ENCODE measurements at regions not wholly inside any gene's neighbourhood (a gene's known extent, or its start where the extent isn't known, plus 50 kb on each side); places are given as distances from the start of the nearest gene placed in this dataset.
"Not testable (repeated sequence)": the region's sequence is repeated elsewhere in the genome, so short reads cannot be mapped to it uniquely, and the experiment has no call there.

DNA sequence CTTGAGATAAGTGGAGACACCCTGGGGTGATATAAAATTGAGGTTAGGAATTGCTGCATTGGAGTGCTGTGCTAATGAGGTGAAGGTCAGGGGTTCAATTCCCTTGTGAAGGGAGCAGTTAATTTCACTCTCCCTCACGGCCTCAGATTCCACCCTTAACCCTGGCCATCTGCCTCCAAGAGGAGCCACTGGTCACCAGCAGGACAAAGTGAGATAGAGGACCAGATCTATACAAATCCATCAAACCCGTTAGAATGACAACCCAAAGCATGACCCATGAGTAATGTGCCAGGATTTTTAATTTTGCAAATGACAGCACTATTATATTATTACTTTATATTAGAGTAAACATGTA is 186.4 kb upstream of the IRF2BP2 start:
- H3K9ac ChIP-seq (ENCODE audit: low read depth in 1 of 2, low read length in 2 of 2); H3K27me3 ChIP-seq (ENCODE audit: control insufficient read depth in 1 of 2, insufficient read depth in 2 of 2, low read length in 2 of 2); H3K36me3 ChIP-seq (ENCODE audit: control insufficient read depth in 1 of 2, insufficient read depth in 2 of 2, low read length in 2 of 2); H3K4me3 ChIP-seq (ENCODE audit: low read depth in 1 of 2, low read length in 2 of 2); H3K27ac ChIP-seq (ENCODE audit: low read depth, low read length); H3K4me1 ChIP-seq (ENCODE audit: control insufficient read depth in 1 of 2, insufficient read depth in 2 of 2, low read length in 2 of 2); H3K9me3 ChIP-seq (ENCODE audit: control insufficient read depth in 1 of 2, low read length in 2 of 2): not testable (repeated sequence)

DNA sequence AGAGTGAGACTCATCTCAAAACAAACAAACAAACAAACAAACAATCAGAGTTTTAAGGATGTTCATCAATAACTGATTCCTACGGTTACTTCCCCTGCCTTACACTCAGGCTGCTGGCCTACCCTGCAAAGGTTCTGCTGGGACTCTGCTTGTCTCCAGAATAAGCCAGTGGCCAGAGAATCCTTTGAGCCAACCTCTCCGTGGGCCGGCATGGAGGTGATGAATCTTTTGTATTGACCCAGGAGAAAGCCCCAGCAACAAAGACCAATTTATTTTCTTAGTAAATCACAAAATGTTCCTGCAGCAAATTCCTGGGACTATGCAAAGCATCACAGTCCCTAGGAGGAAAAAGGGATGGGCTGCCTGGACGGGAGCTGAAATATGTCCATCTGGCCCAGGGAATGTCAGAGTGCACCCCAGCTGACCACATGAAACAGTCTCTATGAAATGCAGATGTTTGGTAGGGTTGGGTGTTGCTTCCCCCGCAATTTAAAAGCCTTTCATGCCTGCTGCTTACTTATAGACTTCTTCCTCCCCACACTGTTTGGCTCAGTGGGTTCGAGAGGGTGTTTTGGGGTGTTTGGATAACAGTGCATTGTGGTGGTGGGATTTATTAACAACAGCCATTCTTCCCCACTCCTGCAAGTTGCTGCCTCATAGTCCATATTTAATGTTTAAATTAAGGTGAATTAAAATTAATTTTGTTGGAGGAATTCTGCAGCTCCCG is 185.9 kb upstream of the IRF2BP2 start:
- not testable (repeated sequence) for H3K27ac ChIP-seq (ENCODE audit: low read depth, low read length); H3K36me3 ChIP-seq (ENCODE audit: control insufficient read depth in 1 of 2, insufficient read depth in 2 of 2, low read length in 2 of 2); H3K9me3 ChIP-seq (ENCODE audit: control insufficient read depth in 1 of 2, low read length in 2 of 2); H3K4me1 ChIP-seq (ENCODE audit: control insufficient read depth in 1 of 2, insufficient read depth in 2 of 2, low read length in 2 of 2); H3K27me3 ChIP-seq (ENCODE audit: control insufficient read depth in 1 of 2, insufficient read depth in 2 of 2, low read length in 2 of 2); H3K9ac ChIP-seq (ENCODE audit: low read depth in 1 of 2, low read length in 2 of 2); H3K4me3 ChIP-seq (ENCODE audit: low read depth in 1 of 2, low read length in 2 of 2)

DNA sequence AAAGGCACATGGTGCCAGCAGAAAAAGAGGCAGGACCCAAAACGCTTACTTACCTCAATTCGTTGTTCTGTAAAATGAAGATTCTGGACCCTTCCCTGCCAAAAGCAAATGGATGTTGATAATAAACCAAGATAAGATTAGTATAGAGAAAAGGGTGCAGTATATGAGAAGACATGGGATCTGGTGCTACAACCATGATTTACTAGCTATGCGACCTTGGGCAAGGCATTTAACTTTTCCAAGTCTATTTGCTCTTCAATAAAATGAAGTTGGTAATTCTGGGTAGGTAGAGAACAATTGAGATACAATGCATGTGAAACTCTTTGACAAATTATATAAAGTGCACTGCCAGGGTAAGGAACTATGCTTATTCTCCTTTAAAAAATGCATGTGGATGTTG is 185.0 kb upstream of the IRF2BP2 start:
- not testable (repeated sequence) for H3K4me1 ChIP-seq (ENCODE audit: control insufficient read depth in 1 of 2, insufficient read depth in 2 of 2, low read length in 2 of 2); H3K27me3 ChIP-seq (ENCODE audit: control insufficient read depth in 1 of 2, insufficient read depth in 2 of 2, low read length in 2 of 2); H3K9ac ChIP-seq (ENCODE audit: low read depth in 1 of 2, low read length in 2 of 2); H3K4me3 ChIP-seq (ENCODE audit: low read depth in 1 of 2, low read length in 2 of 2); H3K27ac ChIP-seq (ENCODE audit: low read depth, low read length); H3K36me3 ChIP-seq (ENCODE audit: control insufficient read depth in 1 of 2, insufficient read depth in 2 of 2, low read length in 2 of 2); H3K9me3 ChIP-seq (ENCODE audit: control insufficient read depth in 1 of 2, low read length in 2 of 2)

DNA sequence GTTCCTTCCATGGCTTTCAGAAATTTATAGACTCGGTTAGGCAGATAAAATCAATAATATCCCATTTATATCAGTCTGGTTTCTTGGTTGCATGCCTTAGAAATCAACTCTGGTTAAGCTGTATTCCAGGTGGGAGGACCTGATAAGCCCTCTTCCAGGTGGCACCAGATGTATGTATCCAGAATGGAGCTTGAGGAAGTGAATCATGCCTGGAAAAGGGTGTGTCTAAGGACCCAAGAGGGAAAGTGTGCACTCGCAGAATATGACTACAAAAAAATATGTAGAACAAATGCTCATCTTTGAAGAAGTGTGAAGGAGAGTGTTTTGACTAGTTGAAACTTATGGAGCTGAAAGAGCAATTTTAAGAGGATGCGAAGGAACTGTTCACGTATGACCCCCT is 184.5 kb upstream of the IRF2BP2 start:
- H3K4me1 ChIP-seq (ENCODE audit: control insufficient read depth in 1 of 2, insufficient read depth in 2 of 2, low read length in 2 of 2); H3K36me3 ChIP-seq (ENCODE audit: control insufficient read depth in 1 of 2, insufficient read depth in 2 of 2, low read length in 2 of 2); H3K4me3 ChIP-seq (ENCODE audit: low read depth in 1 of 2, low read length in 2 of 2); H3K9ac ChIP-seq (ENCODE audit: low read depth in 1 of 2, low read length in 2 of 2); H3K9me3 ChIP-seq (ENCODE audit: control insufficient read depth in 1 of 2, low read length in 2 of 2); H3K27me3 ChIP-seq (ENCODE audit: control insufficient read depth in 1 of 2, insufficient read depth in 2 of 2, low read length in 2 of 2); H3K27ac ChIP-seq (ENCODE audit: low read depth, low read length): not testable (repeated sequence)

DNA sequence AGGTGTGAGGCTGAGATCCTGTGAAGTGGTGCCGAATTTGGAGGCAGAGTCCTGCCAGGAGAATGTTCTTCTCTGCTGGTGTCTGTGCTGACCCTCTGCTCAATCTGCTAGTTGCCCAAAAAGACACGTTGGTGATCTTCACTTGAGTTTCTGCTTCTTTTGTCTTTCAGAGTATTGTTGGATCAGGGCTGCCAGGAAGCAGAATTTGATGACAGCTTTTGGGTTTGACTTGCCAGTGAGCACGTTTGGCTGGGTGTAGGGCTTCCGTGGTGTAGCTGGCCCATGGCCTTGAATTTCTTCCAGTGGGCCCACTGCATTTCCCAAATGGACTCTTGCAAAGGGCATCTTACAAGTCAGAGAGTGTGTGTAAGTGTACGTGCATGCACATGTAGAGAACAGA is 183.9 kb upstream of the IRF2BP2 start:
- not testable (repeated sequence) for H3K9ac ChIP-seq (ENCODE audit: low read depth in 1 of 2, low read length in 2 of 2); H3K9me3 ChIP-seq (ENCODE audit: control insufficient read depth in 1 of 2, low read length in 2 of 2); H3K27me3 ChIP-seq (ENCODE audit: control insufficient read depth in 1 of 2, insufficient read depth in 2 of 2, low read length in 2 of 2); H3K4me3 ChIP-seq (ENCODE audit: low read depth in 1 of 2, low read length in 2 of 2); H3K27ac ChIP-seq (ENCODE audit: low read depth, low read length); H3K36me3 ChIP-seq (ENCODE audit: control insufficient read depth in 1 of 2, insufficient read depth in 2 of 2, low read length in 2 of 2); H3K4me1 ChIP-seq (ENCODE audit: control insufficient read depth in 1 of 2, insufficient read depth in 2 of 2, low read length in 2 of 2)

DNA sequence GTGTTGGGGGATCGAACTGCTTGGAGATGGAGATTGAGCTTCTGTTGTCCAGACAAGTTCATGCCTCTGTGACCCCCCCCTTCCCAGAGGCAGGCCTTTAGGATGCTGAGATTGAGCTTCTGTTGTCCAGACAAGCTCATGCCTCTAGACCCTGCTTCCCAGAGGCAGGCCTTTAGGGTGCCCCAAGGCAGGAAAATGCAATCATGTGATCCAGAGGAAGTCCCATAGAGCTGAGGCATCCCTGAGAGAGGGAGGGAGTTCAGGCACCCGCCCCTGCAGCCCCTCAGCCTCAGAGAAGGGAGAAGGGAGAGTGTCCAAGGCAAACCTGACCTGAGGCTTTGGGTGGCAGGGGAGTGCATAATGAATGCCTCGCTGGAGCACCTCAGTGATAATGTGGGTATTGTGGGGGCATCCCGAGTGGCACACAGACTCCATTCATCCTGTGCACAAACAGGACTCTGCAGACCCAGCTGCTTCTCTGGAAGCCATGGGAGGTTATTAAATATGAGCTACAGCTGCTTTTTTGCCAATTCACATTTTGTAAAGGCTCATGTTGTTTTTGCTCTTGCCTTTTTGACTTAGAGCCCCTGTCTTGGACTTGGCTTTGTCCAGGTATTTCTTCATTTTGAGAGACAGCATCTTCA is 182.4 kb upstream of the IRF2BP2 start:
- not testable (repeated sequence) for H3K27ac ChIP-seq (ENCODE audit: low read depth, low read length); H3K9ac ChIP-seq (ENCODE audit: low read depth in 1 of 2, low read length in 2 of 2); H3K27me3 ChIP-seq (ENCODE audit: control insufficient read depth in 1 of 2, insufficient read depth in 2 of 2, low read length in 2 of 2); H3K4me3 ChIP-seq (ENCODE audit: low read depth in 1 of 2, low read length in 2 of 2); H3K4me1 ChIP-seq (ENCODE audit: control insufficient read depth in 1 of 2, insufficient read depth in 2 of 2, low read length in 2 of 2); H3K9me3 ChIP-seq (ENCODE audit: control insufficient read depth in 1 of 2, low read length in 2 of 2); H3K36me3 ChIP-seq (ENCODE audit: control insufficient read depth in 1 of 2, insufficient read depth in 2 of 2, low read length in 2 of 2)

DNA sequence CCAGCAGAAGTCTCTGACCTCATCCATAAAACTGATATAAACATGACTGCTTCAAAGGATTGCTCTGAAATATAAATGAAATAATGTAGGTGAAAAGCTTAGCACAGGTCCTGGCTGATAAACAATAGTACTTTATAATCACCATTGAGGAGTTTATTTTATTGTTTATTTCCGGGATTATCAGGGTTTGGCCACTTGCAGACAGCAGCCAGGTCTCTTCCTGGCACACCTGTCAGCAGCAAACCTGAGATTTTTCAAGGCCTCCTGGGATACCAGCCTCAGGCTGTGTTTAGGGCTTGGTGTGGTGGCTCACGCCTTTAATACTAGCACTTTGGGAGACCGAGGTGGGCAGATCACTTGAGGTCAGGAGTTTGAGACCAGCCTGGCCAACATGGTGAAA is 181.6 kb upstream of the IRF2BP2 start:
- not testable (repeated sequence) for H3K4me3 ChIP-seq (ENCODE audit: low read depth in 1 of 2, low read length in 2 of 2); H3K36me3 ChIP-seq (ENCODE audit: control insufficient read depth in 1 of 2, insufficient read depth in 2 of 2, low read length in 2 of 2)

DNA sequence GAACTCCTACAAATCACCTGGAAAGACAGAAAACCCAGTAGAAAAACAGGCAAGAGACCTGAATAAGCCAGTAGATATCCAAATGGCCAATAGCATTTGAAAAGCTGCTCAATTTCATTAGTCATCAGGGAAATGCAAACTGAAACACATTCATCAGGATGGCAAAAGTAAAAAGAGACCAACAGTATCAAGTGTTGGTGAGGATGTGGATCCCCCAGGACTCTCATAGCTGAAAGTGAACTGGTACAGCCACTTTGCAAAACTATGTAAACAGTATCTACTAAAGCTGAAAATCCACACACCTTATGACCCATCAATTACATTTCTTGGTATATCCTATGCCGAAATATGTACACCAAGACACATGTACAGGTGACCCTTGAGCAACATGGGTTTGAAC is 180.4 kb upstream of the IRF2BP2 start:
- H3K27me3 ChIP-seq (ENCODE audit: control insufficient read depth in 1 of 2, insufficient read depth in 2 of 2, low read length in 2 of 2); H3K4me1 ChIP-seq (ENCODE audit: control insufficient read depth in 1 of 2, insufficient read depth in 2 of 2, low read length in 2 of 2); H3K36me3 ChIP-seq (ENCODE audit: control insufficient read depth in 1 of 2, insufficient read depth in 2 of 2, low read length in 2 of 2); H3K4me3 ChIP-seq (ENCODE audit: low read depth in 1 of 2, low read length in 2 of 2); H3K27ac ChIP-seq (ENCODE audit: low read depth, low read length); H3K9ac ChIP-seq (ENCODE audit: low read depth in 1 of 2, low read length in 2 of 2); H3K9me3 ChIP-seq (ENCODE audit: control insufficient read depth in 1 of 2, low read length in 2 of 2): not testable (repeated sequence)

More for the DNA sequence above, 181.6 kb upstream of the IRF2BP2 start:
- not testable (repeated sequence) for H3K27ac ChIP-seq (ENCODE audit: low read depth, low read length); H3K9me3 ChIP-seq (ENCODE audit: control insufficient read depth in 1 of 2, low read length in 2 of 2); H3K27me3 ChIP-seq (ENCODE audit: control insufficient read depth in 1 of 2, insufficient read depth in 2 of 2, low read length in 2 of 2); H3K4me1 ChIP-seq (ENCODE audit: control insufficient read depth in 1 of 2, insufficient read depth in 2 of 2, low read length in 2 of 2); H3K9ac ChIP-seq (ENCODE audit: low read depth in 1 of 2, low read length in 2 of 2)

DNA sequence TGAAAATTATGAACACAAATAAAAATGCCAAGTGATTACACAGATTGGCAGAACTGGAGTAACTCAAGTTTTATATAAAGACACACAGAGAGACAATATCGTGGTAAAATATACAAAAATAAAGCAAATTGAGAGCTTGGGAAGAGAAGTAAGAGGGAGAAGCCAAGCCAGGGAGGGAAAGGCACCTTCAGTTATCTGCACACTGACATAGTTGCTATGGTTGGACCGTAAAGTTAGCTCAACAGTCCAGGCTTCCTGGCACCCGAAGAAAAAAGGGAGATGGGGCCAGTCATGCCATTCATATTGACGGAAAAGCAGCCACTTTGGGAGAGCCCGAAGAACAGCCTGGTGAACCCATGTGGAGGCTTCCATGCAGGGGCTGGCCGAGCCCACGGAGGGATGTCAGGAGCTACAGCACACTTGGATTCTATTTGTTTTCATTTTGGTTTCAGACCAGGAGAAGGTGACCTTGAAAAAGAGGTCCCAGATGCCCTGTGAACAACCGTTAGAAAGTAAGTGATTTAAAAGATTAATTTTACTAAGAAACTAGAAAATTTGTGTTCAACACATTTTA is 177.1 kb upstream of the IRF2BP2 start:
- H3K4me3 ChIP-seq (ENCODE audit: low read depth in 1 of 2, low read length in 2 of 2); H3K27ac ChIP-seq (ENCODE audit: low read depth, low read length); H3K27me3 ChIP-seq (ENCODE audit: control insufficient read depth in 1 of 2, insufficient read depth in 2 of 2, low read length in 2 of 2); H3K9me3 ChIP-seq (ENCODE audit: control insufficient read depth in 1 of 2, low read length in 2 of 2); H3K4me1 ChIP-seq (ENCODE audit: control insufficient read depth in 1 of 2, insufficient read depth in 2 of 2, low read length in 2 of 2); H3K9ac ChIP-seq (ENCODE audit: low read depth in 1 of 2, low read length in 2 of 2); H3K36me3 ChIP-seq (ENCODE audit: control insufficient read depth in 1 of 2, insufficient read depth in 2 of 2, low read length in 2 of 2): not testable (repeated sequence)

DNA sequence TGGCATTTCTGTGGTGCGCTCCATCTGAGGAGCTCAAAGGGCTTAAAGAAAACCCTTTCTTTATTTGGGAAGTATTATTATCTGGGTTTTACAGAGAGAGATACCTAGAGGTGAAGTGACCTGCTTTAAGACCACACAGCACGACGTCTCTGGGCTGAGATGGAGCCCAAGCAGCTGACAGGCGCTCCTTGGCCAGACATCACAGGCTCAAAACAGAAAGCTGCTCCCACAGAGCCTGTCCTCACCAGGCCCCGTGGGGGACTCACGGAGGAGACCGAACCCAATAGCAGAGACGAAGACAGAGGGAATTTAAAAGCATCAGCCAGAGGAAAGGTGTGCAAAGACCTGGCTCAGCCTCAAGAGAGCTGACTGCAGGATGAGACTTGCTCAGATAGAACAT is 175.9 kb upstream of the IRF2BP2 start:
- H3K4me1 ChIP-seq (ENCODE audit: control insufficient read depth in 1 of 2, insufficient read depth in 2 of 2, low read length in 2 of 2); H3K27me3 ChIP-seq (ENCODE audit: control insufficient read depth in 1 of 2, insufficient read depth in 2 of 2, low read length in 2 of 2); H3K4me3 ChIP-seq (ENCODE audit: low read depth in 1 of 2, low read length in 2 of 2); H3K9me3 ChIP-seq (ENCODE audit: control insufficient read depth in 1 of 2, low read length in 2 of 2); H3K9ac ChIP-seq (ENCODE audit: low read depth in 1 of 2, low read length in 2 of 2); H3K36me3 ChIP-seq (ENCODE audit: control insufficient read depth in 1 of 2, insufficient read depth in 2 of 2, low read length in 2 of 2); H3K27ac ChIP-seq (ENCODE audit: low read depth, low read length): not testable (repeated sequence)

Data from duodenal mucosa (tissue), 2 donors.